GM12878 (cell line): ENCODE measurements at regions not wholly inside any gene's neighbourhood (a gene's known extent, or its start where the extent isn't known, plus 50 kb on each side); places are given as distances from the start of the nearest gene placed in this dataset.

Experiments
- CTCF ChIP-seq, 3 experiments: IDR thresholded peaks in 2 of 3; conservative IDR thresholded peaks in 1 of 3; 2 replicates each; pipeline ENCODE4 v1.5.1; 2011; ENCODE audit warnings: low read depth in 3 of 3, low read length in 3 of 3, mild to moderate bottlenecking in 3 of 3, control low read depth in 2 of 3, moderate library complexity in 2 of 3, inconsistent platforms in 1 of 3, mixed read lengths in 1 of 3; ENCODE audit not compliant: control insufficient read depth in 2 of 3, insufficient read depth in 1 of 3; ENCODE audit errors: extremely low read depth in 1 of 3
- POLR2A ChIP-seq: IDR thresholded peaks from 2 replicates; pipeline ENCODE4 v1.6.1; 2011; ENCODE audit warnings: low read depth, mild to moderate bottlenecking, low read length
- RAD21 ChIP-seq: IDR thresholded peaks from 2 replicates; pipeline ENCODE4 v1.6.1; 2011; ENCODE audit warnings: mild to moderate bottlenecking, low read depth, low read length, moderate library complexity; ENCODE audit not compliant: insufficient read depth

DNA sequence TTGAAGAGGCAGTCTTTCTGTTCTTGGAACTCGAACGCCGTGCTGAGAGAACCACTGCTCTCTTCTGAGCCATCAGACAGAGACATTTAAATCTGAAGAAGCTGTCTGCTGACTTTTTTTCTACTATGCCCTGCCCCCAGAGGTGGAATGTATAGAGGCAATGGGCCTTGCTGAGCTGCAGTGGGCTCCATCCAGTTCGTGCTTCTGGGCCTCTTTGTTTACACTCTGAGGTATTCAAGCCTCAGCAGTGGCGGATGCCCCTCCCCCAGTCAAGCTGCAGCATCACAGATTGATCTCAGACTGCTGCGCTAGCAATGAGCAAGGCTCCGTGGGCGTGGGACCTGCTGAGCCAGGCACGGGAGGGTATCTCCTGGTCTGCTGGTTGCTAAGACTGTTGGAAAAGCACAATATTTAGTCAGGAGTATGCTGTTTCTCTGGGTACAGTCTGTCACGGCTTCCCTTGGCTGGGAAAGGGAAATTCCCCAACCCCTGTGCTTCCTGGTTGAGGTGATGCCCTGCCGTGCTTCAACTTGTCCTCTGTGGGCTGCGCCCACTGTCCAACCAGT, 526.8 kb downstream of the CD109 start:
- no peak for TF ChIP-seq POLR2A
- no peak for TF ChIP-seq CTCF (IDR thresholded peaks at IDR 0.05 in 2 of 3, conservative IDR thresholded peaks at IDR 0.05 in 1 of 3; ENCODE audit: control insufficient read depth in 2 of 3, extremely low read depth in 1 of 3, insufficient read depth in 1 of 3, low read depth in 3 of 3, low read length in 3 of 3)
- TF ChIP-seq RAD21 = no peak
